Femur (tissue), 1 donor: ENCODE measurements at regions not wholly inside any gene's neighbourhood (a gene's known extent, or its start where the extent isn't known, plus 50 kb on each side); places are given as distances from the start of the nearest gene placed in this dataset.

ENCODE experiments used
- DNase-seq: peaks from one replicate; pipeline ENCODE4 v3.0.0-alpha.2; 2017

DNA sequence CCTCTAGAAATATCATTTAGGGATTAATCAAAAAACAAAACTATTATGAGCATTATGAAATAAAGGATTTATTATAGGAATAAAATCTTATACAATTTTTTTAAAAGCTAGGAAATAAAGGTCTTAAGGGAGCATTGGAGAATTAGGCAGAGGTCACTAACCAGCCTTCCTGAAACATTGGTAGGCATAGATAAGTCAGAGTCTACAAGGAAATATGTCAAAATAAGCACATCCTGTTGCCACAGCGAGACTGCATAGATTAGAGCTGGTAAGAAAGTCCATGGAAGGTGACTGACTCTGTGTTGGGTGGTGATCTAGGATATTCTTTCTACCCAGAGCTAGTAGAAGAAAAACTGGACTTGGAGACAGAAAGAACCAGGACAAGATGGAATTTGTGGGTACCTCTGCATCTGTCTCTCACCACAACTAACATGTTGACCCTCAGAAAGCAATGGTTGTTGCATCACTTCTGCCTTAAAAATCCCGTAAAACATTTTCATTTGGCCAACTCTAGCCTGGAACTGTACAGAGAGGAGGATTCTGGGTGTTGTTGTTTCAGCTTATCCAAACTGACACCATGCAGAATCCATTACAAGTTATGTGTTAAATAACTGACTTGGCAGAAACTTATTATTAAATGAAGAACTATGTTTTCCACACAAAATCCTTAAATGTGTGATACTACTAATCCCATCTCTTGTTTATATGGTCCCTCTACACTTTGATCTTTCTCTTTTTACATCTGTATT is 77.1 kb downstream of the FBXO5 start:
- DNase-seq, result no peak

DNA sequence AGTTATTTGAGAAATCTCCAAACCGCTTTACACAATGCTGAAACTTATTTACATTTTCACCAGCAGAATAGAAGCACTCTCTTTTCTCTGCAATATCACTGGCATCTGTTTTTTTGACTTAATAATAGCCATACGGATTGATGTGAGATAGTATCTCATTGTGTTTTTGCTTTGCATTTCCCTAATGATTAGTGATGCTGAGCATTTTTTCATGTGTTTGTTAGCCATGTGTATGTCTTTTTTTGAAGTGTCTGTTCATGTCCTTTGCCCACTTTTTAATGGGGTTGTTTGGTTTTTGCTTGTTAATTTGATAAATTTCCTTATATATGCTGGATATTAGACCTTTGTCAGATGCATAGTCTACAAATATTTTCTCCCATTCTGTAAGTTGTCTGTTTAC is 73.6 kb downstream of the FBXO5 start:
- no peak for DNase-seq

DNA sequence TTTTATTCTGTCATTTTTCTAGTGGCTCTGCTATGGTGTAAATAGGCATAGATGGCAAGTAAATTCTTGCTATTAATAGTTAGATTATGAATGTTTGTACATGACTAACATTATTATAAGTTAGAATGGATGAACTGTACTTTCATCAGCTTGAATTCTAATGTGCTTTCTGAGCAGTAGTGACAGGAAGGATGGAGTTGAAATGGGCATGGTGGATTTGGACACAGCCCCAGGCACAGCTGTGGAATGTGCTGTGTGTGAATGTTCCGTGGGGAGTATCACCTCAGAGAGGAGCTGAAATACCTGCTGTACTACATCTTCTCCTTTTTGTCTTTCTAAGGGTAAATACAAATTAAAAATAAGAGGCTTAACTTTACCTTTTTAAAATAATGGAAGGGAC is 66.8 kb downstream of the FBXO5 start:
- no peak for DNase-seq

DNA sequence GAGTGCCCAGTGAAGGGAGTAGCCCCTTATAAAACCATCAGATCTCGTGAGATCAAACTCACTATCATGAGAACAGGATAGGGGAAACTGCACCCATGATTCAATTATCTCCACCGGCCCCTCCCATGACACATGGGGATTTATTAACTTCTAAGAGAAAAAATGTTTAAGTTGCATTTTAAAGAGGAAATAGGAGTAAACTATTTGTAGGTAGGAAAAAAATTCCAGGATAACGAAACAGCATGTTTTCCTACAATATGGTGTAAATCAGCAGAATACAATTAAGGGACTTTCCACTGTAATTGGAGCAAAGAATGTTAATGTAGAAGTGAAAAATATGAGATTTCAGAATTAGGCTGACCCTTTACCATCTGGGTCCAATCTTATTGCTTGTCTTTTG is 63.9 kb downstream of the FBXO5 start:
- DNase-seq, result no peak

DNA sequence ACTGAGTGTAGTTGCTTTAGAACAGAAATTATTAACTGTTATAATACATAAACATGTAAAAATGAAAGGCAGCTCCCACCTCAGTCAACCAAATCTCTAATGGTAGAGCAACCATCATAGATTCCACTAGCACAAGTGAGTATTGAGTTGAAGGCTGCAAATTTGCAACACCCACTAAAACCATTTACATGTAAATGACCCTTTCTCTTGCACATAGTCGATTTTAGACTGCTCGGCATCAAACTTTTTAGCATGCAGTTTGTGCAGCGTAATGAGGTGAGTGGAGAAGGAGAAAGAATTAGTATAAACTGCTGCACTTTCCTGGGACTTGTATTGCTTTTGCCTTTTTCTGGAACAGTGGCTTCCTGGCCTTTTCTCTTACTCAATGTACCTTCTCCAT is 62.8 kb downstream of the FBXO5 start:
- no peak for DNase-seq
